ENCODE measurements at regions not wholly inside any gene's neighbourhood (a gene's known extent, or its start where the extent isn't known, plus 50 kb on each side); places are given as distances from the start of the nearest gene placed in this dataset.

DNA sequence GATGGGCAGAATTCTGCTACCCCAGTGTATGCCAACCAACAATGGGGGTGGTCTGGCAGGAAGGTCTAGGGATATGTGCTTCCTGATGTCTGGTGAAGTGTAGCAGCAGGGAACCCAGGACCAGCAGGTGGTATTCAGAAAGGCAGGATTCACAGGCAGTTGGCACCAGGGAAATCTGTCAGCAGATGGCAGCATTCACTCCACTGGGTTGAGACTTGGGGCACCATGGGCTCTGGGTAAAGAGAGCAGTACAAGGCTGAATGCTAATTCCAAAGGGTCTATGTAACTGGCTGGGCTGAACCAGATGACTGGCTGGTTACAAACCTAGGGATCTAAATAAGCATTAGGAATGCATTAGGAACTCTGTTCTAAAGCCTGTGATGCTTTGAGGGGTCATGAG, 466.9 kb upstream of the STXBP6 start:
- TF ChIP-seq, protein P1, sequence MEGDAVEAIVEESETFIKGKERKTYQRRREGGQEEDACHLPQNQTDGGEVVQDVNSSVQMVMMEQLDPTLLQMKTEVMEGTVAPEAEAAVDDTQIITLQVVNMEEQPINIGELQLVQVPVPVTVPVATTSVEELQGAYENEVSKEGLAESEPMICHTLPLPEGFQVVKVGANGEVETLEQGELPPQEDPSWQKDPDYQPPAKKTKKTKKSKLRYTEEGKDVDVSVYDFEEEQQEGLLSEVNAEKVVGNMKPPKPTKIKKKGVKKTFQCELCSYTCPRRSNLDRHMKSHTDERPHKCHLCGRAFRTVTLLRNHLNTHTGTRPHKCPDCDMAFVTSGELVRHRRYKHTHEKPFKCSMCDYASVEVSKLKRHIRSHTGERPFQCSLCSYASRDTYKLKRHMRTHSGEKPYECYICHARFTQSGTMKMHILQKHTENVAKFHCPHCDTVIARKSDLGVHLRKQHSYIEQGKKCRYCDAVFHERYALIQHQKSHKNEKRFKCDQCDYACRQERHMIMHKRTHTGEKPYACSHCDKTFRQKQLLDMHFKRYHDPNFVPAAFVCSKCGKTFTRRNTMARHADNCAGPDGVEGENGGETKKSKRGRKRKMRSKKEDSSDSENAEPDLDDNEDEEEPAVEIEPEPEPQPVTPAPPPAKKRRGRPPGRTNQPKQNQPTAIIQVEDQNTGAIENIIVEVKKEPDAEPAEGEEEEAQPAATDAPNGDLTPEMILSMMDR (IDR thresholded peaks at IDR 0.05), result no peak
- no peak for TF ChIP-seq EP300 (IDR thresholded peaks at IDR 0.05)

Data from esophagus muscularis mucosa (tissue), 3 donors.